HG02840 (cell line): ENCODE measurements at regions not wholly inside any gene's neighbourhood (a gene's known extent, or its start where the extent isn't known, plus 50 kb on each side); places are given as distances from the start of the nearest gene placed in this dataset.

Source experiments
- ATAC-seq: cut with Tn5 transposase; IDR thresholded peaks from one replicate; pipeline ENCODE4 v1.9.1; 2021; ENCODE audit warnings: mild to moderate bottlenecking, moderate library complexity, moderate number of reproducible peaks; ENCODE audit not compliant: unreplicated experiment, low FRiP score

GRCh38 chr5:125717209-125717608 is 706.0 kb upstream of the GRAMD2B start:
- no peak for ATAC-seq

GRCh38 chr5:125719681-125720347 is 703.4 kb upstream of the GRAMD2B start:
- no peak for ATAC-seq

- ATAC-seq = no peak
These were observed 702.9 kb upstream of the GRAMD2B start for GRCh38 chr5:125720348-125720685.

DNA sequence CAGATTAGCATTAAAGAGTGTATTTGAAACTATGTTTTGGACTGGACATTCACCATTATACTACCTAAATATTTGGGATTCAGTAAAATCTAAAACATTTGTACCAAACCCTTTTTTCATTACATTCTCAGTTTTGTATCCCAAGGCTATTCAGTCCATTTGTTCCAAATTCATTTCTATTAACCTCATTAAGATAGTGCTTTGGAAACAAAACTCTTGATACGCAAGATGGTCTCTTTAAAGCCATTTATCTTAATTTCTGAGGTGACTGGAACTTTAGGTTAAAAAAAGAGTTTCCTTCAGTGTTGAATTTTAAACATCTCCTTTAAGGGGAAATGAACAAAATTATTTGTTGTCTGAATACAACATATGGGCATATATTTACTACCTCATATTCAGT is 702.5 kb upstream of the GRAMD2B start:
- no peak for ATAC-seq

DNA sequence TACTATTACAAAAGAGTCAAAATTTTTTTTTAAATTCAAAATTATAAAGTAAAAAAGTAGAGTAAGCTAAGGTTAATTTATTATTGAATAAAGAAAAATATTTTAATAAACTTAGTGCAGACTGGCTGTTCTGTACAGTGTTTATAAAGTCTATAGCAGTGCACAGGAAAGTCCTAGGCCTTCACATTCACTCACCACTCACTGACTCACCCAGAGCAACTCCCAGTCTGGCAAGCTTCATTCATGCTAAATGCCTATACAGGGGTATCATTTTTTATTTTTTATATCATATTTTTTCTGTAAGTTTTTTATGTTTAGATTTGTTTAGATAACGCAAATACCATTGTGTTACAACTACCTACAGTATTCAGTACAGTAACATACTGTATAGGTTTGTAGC is 700.7 kb upstream of the GRAMD2B start:
- no peak for ATAC-seq

- no peak for ATAC-seq
These were observed 697.5 kb upstream of the GRAMD2B start for GRCh38 chr5:125725691-125726090.

DNA sequence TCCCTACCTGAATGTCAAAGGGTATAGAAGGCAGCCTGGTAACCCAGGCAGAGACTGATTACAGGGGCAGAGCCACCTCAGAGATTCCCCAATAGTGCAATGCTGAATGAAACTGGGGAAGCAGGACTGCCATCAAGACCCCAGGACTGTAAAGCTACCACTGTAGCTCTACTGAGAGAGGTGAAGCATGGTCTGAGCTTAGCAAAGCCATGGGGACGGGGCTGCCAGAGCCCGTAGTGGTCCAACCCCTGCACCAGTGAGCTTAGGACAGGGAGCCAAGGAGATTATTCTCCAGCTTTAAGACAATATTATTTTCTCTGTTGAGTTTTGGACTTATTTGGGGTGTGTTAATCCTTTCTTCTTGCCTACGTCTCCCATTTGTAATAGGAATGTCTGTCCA is 679.3 kb upstream of the GRAMD2B start:
- ATAC-seq = no peak

DNA sequence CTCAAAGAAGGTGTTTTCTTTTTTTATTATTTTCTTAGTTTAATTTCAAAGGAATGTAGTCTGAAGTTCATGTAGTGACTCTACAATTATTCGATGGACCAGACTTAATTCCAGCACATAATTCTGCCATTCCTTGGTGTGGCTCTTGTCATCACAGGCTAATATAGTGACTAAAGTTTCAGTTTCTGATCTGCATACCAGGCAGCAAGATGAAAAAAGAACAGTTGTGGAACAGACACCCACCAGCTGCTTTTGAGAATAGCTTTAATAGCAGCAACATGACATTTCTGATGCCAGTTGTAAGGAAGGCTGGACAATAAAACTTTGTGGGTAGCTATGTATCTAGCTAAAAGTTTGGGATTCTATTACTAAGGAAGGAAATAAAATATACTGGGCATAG is 676.3 kb upstream of the GRAMD2B start:
- ATAC-seq = no peak

DNA sequence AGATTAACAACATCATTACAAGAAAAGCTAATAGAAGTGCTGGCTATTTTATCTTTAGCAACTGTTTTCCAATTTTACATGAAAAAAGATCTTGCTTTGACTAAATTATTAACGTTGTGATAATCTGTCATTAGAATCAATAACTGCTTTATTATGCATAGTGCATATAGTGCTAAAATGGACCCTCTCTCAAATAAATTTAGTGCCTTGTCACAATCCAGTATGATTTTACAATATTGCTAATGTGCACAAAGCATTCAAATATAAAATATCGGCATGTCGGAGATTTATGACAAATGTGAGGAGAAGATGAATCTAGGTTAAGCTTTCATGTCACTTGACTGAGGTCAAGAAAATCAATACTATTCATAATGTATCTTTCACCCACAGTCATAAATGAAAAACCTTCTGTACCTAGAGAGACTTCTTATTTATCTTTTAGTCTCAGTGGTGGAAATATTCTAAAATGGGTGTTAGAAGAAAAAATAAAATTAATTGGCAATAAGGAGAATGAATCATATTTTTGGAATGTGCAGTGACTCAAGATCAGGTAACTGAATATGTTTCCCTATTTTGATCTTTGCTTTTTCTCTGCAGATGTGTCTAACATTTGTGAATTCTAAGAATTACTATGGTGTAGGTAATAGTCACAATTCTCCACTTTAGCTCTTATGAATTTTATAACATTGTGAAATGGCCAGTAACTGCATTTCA is 672.9 kb upstream of the GRAMD2B start:
- ATAC-seq = no peak

- ATAC-seq = no peak
These were observed 672.4 kb upstream of the GRAMD2B start for GRCh38 chr5:125750861-125751186.

GRCh38 chr5:125756456-125756855 is 666.8 kb upstream of the GRAMD2B start:
- no peak for ATAC-seq

GRCh38 chr5:125766706-125767105 is 656.5 kb upstream of the GRAMD2B start:
- ATAC-seq = no peak

DNA sequence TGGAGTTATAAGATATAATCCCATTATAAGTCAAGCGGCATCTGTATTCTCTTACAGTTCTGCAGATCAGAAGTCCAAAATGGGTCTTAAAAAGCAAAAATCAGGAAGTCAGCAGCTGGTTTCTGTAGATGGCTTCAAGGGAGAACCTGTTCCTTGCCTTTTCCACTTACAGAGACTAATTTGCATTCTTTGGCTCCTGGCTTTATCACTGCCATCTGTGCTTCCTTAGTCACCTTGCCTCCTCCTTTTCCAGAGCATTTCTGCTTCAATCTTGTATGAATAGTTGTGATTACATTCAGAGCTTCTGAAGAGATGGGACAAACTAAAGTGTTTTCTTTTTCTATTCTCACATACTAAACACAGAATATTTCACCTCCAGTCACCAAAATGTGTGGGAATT is 647.3 kb upstream of the GRAMD2B start:
- ATAC-seq = no peak

DNA sequence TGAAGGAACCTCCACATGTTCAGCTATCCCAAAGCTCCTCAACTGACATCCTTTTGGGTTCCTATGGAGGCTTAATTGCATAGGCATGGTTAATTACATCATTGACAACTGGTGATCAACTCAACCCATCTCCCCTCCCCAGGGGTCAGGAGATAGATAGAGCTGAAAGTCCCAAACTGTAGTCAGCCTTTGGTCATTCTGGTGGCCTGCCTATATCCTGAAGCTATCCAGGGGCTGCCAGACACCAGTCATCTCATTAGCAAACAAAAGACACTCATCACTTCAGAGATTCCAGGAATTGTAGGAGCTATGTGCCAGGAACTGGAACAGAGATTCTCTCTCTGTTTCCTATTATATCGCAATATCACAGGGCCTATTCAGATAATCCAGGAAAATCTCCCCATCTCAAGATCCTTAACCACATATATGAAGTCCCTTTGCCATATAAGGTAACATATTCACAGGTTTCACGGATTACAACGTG is 646.5 kb upstream of the GRAMD2B start:
- ATAC-seq = no peak

GRCh38 chr5:125778791-125779190 is 644.4 kb upstream of the GRAMD2B start:
- ATAC-seq = no peak

DNA sequence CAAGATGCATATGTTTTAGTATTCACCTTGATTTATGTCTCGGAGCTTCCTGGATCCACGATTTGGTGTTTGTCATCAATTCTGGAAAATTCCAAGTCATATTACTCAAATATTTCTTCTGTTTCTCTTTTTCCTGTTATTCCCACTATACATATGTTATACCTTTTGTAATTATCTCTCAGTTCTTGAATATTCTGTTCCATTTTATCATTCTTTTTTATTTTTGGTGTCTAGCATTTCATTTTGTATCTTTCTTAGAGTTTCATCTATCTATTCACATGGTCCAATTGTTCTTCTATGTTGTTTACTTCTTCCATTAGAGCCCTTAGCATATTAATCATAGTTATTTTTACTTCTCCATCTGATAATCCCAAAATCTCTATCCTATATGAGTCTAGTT is 637.8 kb upstream of the GRAMD2B start:
- no peak for ATAC-seq

DNA sequence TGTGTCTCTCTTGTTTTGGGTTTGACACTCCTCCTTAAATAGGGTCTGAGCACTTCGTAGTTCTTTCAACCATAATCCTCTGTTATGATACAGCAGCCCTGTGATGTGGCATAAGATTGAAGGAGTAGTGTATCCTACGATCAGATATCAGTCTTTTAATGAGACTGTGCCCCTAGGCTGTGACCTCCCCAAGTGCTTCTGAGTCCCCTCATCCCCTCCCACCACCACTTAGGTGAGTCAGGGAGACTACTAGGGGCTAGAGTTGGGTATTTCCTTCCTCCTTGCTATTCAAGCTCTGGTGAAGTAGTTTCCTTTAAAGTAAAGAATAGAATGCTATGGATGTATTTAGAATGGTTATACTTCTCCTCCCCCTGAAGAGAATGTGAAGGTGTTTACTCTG is 637.2 kb upstream of the GRAMD2B start:
- ATAC-seq = no peak

- no peak for ATAC-seq
These were observed 629.7 kb upstream of the GRAMD2B start for GRCh38 chr5:125793470-125793869.

DNA sequence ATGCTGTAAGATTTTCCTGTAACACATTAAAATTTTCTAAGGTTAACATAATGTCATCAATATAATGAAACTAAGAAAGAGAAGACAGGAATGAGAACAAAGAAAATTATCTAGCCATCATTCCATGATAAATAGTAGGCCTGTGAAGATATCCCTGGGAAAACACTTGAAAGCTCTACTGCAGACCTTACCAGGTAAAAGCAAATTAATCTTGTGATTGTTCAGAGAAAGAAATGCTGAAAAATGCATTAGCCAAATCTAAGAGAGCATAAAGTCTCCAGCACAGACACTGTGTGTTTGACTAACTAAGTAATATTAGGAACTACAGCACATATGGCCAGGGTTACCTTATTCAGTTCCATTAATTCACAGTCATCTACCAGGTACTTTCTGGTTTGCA is 628.3 kb upstream of the GRAMD2B start:
- ATAC-seq = no peak

- ATAC-seq = no peak
These were observed 624.9 kb upstream of the GRAMD2B start for GRCh38 chr5:125798307-125798706.

GRCh38 chr5:125812651-125813050 is 610.6 kb upstream of the GRAMD2B start:
- ATAC-seq = no peak

- ATAC-seq = no peak
These were observed 609.8 kb upstream of the GRAMD2B start for GRCh38 chr5:125813221-125813974.
